ENCODE measurements at regions not wholly inside any gene's neighbourhood (a gene's known extent, or its start where the extent isn't known, plus 50 kb on each side); places are given as distances from the start of the nearest gene placed in this dataset.

GRCh38 chr12:81843599-81843998 is 84.4 kb upstream of the PPFIA2 start:
- no peak for TF ChIP-seq CTCF (IDR thresholded peaks at IDR 0.05 in 4 of 5, conservative IDR thresholded peaks at IDR 0.05 in 1 of 5)
- no peak for TF ChIP-seq POLR2A (IDR thresholded peaks at IDR 0.05)

Data from gastrocnemius medialis (tissue), 4 donors.